ENCODE measurements at regions not wholly inside any gene's neighbourhood (a gene's known extent, or its start where the extent isn't known, plus 50 kb on each side); places are given as distances from the start of the nearest gene placed in this dataset.
"Not testable (repeated sequence)": the region's sequence is repeated elsewhere in the genome, so short reads cannot be mapped to it uniquely, and the experiment has no call there.

DNA sequence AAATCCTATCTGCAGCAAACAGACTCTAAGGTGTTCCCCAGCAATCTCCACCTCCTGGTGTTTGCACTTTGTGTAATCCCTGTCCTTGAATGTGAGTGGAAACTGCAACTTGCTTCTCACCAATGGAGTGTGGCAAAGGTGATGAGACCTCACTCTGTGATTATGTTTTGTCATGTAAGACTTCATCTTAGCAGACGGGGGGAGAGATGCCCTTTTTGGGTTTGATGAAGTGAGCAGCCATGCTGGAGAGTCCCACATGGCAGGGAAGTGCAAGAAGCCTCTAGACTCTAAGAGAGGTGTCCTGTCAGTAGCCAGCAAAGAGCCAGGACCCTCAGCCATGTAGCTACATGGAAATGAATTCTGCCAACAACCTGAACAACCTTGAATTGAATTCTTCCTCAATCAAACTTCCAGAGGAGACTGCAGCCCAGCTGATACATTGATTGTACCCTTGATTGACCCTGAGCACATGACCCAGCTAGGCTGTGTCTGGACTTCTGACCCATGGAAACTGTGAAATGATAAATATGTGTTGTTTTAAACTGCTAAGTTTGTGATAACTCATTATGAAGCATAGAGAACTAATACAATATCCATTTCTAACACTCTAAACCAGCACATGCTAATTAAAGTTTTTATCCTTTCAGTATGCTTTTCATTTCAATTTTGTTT lies 71.4 kb upstream of the RASGRF1 start:
- no peaks in the 10 kb centered on the region for H3K4me1 ChIP-seq (replicated peaks)
- no peak overlapping the region for H3K27ac ChIP-seq
- H3K9me3 ChIP-seq (replicated peaks): no peaks in the 10 kb centered on the region
- H3K27me3 ChIP-seq (replicated peaks): no peaks in the 10 kb centered on the region
- no peaks in the 10 kb centered on the region for H3K36me3 ChIP-seq
- no peak for DNase-seq (ENCODE audit: low read depth in 1 of 2, low spot score in 2 of 2)
- H3K4me3 ChIP-seq: no peak overlapping the region

DNA sequence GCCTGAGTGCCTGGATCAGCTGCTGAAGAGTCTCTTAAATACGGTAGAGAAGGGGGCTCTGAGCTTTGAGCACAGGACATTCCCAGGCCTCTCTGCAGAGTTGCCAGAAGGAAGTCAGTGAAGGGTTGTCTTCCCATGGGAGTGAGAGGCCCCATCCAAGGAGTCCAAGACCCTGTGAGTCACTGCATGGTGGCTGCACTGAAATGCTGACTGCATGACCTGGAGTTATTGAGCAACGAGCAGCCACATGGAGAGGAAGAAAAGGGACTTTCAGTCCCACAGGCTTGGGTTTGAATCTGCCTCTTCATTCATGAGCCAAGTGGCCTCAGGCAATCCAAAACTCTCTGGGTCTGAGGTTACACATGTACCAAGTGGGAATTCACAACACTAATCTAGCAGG lies 69.6 kb upstream of the RASGRF1 start:
- no peak overlapping the region for H3K27ac ChIP-seq
- DNase-seq (ENCODE audit: low read depth in 1 of 2, low spot score in 2 of 2): no peak
- no peak overlapping the region for H3K4me3 ChIP-seq
- no peaks in the 10 kb centered on the region for H3K36me3 ChIP-seq
- H3K27me3 ChIP-seq (replicated peaks): 0 out of 2 replicates have a peak, but pooled peaks cover 3% of the 10 kb centered on the region
- no peaks in the 10 kb centered on the region for H3K9me3 ChIP-seq (replicated peaks)
- H3K4me1 ChIP-seq (replicated peaks): no peaks in the 10 kb centered on the region

DNA sequence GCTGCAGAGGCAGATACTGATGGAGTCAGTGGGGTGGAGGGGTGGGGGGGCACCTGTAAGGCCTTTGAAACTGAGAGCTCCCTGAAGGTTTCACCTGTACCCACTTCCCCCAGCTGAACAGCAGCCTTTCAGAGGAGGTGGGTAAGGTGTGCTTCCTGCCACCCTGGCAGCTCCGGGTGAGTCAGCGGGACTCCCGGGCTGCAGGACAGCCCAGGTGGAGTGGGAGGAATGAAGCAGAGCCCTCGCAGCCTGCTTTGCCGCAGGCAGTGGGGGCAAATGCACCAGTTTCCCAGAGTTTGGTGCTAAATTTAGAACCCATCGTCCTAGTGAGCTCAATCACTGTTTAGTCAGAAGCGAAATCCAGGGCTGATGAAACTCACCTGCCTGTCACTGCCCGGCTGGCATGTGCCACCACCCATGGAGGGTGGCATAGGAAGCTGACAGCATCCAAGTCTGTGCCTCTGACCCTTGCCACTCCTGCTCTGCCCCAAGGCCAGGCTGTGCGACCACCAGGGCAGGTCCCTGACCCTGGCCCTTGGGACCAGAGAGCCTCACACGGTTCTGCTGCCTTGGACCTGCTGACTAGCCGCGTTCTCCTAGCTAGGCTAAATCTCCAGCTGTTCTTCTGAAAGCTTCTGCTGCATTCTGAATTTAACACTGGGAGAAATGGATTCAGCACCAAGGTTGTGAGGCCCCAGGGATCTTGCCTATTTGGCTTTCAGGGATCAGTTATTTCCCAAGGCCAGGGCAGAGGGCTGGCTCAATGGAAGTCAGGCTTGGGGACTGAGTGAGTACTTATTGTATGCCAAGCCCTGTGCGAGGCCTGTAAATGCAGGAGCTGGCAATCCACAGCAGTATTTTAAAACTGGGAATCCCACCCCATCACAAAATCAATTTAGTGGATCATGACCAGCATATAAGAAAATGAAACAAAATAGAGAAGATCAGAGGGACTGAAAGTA lies 67.3 kb upstream of the RASGRF1 start:
- Histone ChIP-seq H3K27me3 (replicated peaks) (0 out of 2 replicates have a peak, but pooled peaks cover 3% of the 10 kb centered on the region), H3K27ac (no peak overlapping the region), H3K4me3 (no peak overlapping the region), H3K36me3 (no peaks in the 10 kb centered on the region), H3K9me3 (replicated peaks) (no peaks in the 10 kb centered on the region), H3K4me1 (replicated peaks) (no peaks in the 10 kb centered on the region)
- no peak for DNase-seq (ENCODE audit: low read depth in 1 of 2, low spot score in 2 of 2)

DNA sequence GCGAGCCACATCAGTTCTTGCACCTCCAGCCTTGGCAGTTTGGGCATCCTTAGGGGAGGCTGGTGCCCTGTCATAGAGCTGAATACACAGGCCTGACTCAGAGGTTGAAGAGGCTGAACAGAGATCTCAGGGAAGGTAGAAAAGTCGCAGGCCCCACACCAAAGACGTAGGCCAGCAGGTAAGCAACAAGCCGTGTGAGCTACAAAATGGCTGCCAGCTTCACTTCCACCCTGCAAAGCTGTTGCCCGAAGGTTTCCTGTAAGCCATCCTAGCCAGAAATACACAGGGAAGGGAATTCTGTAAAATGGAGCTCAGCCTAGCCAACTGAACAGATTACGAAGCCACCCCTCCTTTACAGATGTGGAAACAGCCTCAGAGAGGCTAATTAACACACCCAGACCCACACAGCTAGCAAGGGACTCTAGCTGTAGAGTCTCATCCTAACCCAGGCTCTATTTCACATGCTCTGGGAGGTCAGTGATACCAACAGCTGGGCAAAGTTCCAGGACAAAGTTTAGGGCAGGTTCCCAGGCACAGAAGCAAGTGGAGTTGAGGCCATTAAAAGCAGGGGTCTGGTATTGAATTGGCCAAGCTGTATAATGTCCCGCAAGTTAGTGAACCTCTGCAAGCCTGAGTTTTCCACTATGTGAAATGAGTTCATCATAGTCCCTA lies 66.3 kb upstream of the RASGRF1 start:
- Histone ChIP-seq H3K36me3 (no peaks in the 10 kb centered on the region), H3K27me3 (replicated peaks) (0 out of 2 replicates have a peak, but pooled peaks cover 3% of the 10 kb centered on the region), H3K27ac (no peak overlapping the region), H3K9me3 (replicated peaks) (no peaks in the 10 kb centered on the region), H3K4me1 (replicated peaks) (no peaks in the 10 kb centered on the region), H3K4me3 (no peak overlapping the region)
- DNase-seq (ENCODE audit: low read depth in 1 of 2, low spot score in 2 of 2): no peak

DNA sequence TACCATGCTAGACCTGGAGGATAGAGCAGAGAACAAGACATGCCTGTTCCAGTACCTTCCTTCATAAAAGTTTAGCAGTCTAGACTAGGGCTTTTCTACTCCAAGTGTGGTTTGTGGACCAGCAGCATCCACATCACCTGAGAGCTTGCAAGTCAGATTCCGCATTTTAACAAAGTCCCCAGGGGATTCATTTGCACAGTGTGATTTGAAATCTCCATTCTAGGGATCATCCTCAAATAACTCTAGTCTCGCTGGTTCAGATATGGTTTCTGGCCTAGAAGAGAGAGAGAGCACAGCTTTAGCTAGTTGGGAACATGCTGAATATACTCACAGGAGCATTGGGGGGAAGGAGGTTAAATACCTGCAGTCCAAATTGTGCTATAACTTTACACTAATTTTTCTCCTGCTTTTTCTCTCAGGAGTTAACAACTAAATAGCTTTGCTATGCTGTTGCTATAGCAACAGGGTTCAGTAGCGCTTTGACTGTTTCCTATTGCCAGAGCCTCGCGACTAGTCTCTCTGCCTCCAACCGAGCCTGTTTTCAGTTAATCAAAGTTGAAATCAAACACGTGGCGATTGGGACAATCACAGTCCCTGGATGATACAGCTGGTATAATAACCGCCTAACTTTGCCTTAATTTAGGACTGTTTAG lies 64.0 kb upstream of the RASGRF1 start:
- H3K4me1 ChIP-seq (replicated peaks): no peaks in the 10 kb centered on the region
- H3K36me3 ChIP-seq: no peaks in the 10 kb centered on the region
- 0 out of 2 replicates have a peak, but pooled peaks cover 3% of the 10 kb centered on the region for H3K27me3 ChIP-seq (replicated peaks)
- no peak overlapping the region for H3K4me3 ChIP-seq
- DNase-seq (ENCODE audit: low read depth in 1 of 2, low spot score in 2 of 2): no peak
- no peaks in the 10 kb centered on the region for H3K9me3 ChIP-seq (replicated peaks)
- no peak overlapping the region for H3K27ac ChIP-seq

DNA sequence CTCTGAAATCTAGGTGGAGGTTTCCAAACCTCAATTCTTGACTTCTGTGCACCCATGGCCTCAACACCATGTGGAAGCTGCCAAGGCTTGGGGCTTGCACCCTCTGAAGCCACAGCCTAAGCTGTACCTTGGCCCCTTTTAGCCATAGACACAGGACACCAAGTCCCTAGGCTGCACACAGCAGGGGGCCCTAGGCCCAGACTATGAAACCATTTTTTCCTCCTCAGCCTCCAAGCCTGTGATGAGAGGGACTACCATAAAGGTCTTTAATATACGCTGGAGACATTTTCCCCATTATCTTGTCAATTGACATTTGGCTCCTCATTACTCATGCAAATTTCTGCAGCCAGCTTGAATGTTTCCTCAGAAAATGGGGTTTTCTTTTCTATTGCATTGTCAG lies 53.7 kb upstream of the RASGRF1 start:
- not testable (repeated sequence) for H3K9me3 ChIP-seq (replicated peaks); H3K36me3 ChIP-seq; DNase-seq (ENCODE audit: low read depth in 1 of 2, low spot score in 2 of 2); H3K4me1 ChIP-seq (replicated peaks); H3K4me3 ChIP-seq; H3K27ac ChIP-seq; H3K27me3 ChIP-seq (replicated peaks)

DNA sequence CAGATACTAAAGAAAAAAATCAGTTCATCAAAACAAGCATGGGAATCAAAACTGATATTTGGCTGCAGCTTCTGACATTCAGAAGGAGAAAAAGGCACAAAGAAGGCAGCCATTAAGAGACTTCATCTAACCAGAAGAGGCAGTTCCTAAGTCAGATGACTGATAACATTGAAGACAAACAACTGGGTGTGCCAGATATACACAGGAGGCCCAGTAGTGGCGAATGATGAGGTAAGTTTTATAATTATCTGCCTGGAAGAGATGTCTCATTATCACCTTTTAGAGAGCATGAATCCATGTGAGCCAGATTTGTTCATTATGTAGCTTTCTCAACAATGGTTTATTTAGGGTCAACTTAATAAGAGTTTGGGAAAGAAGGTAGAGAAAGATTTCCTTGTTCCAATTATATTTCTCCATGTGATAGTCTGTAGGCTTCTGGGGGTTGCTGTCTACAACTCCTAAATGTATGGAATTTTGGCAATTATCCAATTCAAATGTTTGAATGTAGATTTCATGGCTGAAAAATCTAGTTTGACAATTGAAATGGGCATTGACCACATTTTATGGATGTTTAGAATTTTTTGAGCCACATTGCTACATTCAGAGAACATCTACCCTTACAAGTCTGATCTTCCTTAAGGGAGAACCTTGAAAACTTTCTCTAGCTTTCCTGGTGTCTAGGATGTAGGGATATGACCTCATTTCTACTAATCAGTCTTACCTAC lies 50.4 kb upstream of the RASGRF1 start:
- Histone ChIP-seq H3K36me3 (no peaks in the 10 kb centered on the region), H3K4me1 (replicated peaks) (no peaks in the 10 kb centered on the region), H3K4me3 (no peak overlapping the region), H3K27ac (no peak overlapping the region), H3K27me3 (replicated peaks) (no peaks in the 10 kb centered on the region), H3K9me3 (replicated peaks) (no peaks in the 10 kb centered on the region)
- no peak for DNase-seq (ENCODE audit: low read depth in 1 of 2, low spot score in 2 of 2)

Measured in SJSA1 (cell line).